HG02852 (cell line): ENCODE measurements at regions not wholly inside any gene's neighbourhood (a gene's known extent, or its start where the extent isn't known, plus 50 kb on each side); places are given as distances from the start of the nearest gene placed in this dataset.

Experiments used
- ATAC-seq: cut with Tn5 transposase; IDR thresholded peaks from one replicate; pipeline ENCODE4 v1.9.1; 2021; ENCODE audit warnings: mild to moderate bottlenecking, moderate library complexity; ENCODE audit not compliant: unreplicated experiment

GRCh38 chr20:22374678-22375590 is 209.4 kb downstream of the FOXA2 start:
- ATAC-seq: no peak

GRCh38 chr20:22374066-22374465 is 210.3 kb downstream of the FOXA2 start:
- ATAC-seq: no peak

GRCh38 chr20:22373164-22373895 is 211.0 kb downstream of the FOXA2 start:
- no peak for ATAC-seq

DNA sequence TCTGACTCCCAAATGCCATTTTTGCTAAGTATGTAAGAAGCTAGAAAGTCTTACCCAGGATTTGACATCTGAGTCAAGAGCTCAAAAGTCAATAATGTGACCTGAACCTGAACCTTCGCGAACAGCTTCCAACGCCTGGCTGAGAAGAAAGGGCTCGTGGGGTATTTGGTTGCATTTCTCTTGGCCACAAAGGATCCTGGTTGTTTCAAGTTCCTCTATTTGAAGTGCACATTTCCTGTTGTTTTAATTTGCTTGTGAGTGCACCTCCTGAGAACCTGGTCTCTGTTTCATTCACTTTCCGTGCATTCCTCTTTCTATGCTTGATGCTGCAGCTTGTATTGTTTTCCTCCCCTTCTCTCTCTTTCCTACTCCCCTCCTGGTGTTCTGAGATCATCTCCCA is 212.5 kb downstream of the FOXA2 start:
- peak; percentile 77 for ATAC-seq

GRCh38 chr20:22370137-22370536 is 214.2 kb downstream of the FOXA2 start:
- no peak for ATAC-seq

- ATAC-seq: no peak
Observed at GRCh38 chr20:22369100-22369499, 215.3 kb downstream of the FOXA2 start.

DNA sequence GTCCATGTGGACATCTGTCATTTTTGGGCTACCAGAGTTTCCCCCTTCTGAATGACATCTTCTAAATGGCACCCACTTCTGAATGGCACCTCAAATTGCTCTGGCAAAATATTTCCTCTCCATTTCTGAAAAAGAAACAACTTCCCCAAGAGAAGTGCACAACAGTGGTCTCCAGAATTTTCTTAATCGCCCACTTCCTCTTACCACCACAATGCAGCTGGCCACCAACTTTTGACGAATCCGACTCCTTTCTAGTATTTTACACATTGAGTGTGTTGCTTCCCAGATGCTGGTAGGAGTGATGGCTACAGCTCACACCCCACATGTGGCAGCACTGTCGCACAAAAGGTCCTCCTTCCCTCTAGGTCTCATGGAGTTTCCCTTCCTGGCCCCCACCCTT is 216.1 kb downstream of the FOXA2 start:
- ATAC-seq: no peak

GRCh38 chr20:22366631-22367030 is 217.7 kb downstream of the FOXA2 start:
- ATAC-seq: no peak

DNA sequence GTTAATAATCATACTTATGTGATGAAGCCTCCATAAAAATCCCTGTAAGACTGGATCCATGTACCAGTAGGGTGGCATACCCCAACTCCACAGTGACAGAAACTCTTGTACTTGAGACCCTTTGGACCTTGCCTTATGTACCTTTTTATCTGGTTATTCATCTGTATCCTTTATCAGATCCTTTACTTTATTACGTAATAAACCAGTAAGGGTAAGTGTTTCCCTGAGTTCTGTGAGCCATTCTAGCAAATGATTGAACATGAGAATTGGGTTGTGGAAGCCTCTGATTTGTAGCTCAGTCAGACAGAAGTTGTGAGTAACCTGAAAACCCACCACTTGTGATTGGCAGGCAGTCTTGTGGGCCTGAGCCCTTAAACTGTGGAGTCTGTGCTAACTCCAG is 229.7 kb downstream of the FOXA2 start:
- ATAC-seq: no peak

DNA sequence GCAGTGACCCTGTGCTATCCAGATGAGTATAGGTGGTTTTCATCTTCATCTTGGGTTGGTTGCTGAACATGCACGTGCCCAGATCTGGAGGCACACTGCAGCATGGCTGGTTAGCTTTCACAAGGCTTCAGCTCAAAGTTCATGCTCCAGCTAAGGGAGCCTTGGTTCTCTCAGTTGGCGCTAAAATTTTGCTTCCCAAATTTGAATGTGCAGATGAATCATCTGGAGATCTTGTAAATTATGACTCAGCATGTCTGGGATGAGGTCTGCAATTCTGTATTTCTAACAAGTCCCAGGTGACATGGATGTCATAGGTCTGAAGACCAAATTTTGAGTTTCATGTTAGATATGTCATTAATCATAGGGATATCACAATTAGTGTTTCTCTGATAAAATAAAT is 230.8 kb downstream of the FOXA2 start:
- ATAC-seq: no peak

DNA sequence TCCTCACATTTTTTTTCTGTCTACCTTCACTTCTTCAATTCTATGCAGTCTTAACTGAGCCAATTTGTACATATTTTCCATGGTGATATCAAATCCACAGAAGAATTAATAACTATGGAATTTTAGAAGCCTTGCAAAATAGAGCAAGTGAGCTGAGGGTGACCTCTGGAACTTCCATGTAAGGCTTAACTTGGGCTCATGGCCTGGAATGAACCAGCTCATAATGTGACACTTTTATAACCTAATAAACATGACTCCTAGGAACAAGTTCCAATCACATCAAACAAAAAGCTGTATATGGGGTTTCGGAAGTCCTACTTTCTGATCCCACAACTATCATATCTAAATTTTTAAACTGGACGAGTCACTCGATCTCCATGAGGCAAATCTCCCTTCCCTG is 232.4 kb downstream of the FOXA2 start:
- ATAC-seq: no peak

- ATAC-seq: no peak
Observed at GRCh38 chr20:22350624-22351023, 233.7 kb downstream of the FOXA2 start.

DNA sequence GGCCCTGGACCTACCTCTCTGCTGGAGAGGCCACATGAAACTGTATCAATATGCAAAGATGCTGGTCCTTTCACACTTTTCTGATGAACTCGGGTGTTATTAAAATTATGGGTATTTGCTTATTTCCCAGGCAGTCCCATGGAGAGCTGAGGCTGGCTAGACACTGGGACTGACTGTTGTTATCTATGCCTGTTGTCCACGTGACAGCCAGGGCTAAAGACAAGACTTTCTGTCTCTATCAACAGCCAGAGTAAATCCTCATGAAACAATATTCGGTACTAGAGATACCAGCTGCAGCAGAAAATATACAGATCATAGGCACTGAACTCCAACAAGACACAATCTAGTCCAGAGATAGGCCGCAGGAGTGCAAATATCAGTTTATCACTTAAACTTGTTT is 236.4 kb downstream of the FOXA2 start:
- no peak for ATAC-seq

DNA sequence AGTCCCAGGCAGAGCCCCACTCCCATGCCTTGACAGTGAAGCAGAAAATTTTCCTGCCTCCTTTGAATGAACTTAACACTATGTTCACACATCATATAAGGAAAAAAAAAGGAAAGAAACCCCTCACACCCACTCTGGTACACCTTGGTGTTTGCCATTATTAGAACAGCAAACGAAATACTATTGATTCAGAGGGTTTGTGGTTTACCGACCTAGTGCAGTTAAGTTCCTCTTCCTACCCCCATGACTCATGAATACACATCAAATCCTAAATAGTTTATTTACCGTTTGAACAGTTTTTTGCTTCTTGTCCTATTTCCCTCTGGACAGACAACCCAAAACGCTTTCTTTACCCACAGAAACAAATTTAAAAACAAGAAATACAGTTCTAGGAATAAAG is 237.7 kb downstream of the FOXA2 start:
- ATAC-seq: no peak

GRCh38 chr20:22343612-22344011 is 240.8 kb downstream of the FOXA2 start:
- no peak for ATAC-seq

DNA sequence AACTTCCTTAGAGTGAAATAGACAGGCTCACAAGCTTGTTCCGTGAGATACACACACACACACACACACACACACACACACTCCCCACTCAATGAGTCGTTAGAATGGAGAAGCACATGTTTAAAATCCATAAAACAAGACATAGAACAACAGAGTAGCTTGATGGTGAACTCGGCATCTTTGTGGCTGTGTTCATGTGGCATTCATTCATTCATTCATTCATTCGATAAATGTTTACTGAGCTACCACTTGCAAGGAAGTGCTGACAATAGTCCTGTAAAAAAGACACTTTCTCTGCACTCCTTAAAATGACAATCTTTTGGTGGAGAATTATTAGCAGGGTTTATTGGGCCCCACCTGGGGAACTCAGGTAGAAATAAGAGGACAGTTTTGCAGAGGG is 242.0 kb downstream of the FOXA2 start:
- ATAC-seq: no peak

GRCh38 chr20:22341508-22341907 is 242.9 kb downstream of the FOXA2 start:
- no peak for ATAC-seq

DNA sequence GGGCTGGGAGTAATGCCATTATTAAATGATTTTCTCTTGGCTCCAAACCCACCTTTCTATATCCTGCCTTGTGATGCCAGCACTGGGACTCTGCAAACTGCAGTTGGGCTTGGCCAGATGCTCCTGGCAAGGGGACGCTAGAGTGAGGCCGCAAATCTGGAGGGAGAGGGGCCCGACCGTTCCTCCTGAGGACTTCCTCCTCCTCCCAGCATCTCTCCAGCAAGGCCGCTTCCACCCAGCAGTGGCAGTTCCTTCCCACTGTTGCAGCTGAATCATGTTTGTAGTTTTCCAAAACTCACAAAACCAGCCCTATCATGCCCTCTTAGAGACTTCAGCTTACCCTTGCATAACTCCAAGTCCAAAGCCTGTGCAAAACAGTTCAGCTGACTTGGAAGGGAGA is 244.4 kb downstream of the FOXA2 start:
- no peak for ATAC-seq

- peak; percentile 50 for ATAC-seq
Observed at GRCh38 chr20:22339091-22339881, 245.1 kb downstream of the FOXA2 start.

DNA sequence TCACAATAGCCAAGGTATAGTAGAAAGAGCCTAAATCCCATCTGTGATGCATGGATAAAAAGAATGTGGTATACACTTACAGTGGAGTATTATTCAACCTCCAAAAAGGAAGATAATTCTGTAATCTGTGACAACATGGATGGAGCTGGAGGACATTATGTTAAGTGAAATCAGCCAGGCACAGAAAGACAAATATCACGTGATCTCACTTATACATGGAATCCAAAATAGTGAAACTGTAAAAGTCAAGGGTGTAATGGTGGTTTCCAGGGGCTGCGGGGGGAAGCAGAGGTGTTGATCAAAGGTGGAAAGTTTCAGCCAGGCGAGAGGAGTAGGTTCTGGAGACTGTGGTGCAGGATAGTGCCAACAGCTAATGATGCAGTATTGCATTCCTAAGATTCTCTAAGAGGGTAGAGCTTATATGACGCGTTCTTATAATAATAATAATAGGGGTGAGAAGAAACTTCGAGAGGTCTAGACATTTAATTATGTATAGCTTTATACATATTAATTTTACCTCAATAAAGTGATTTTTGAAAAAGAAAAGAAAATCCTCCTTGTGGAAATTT is 246.1 kb downstream of the FOXA2 start:
- no peak for ATAC-seq

- no peak for ATAC-seq
Observed at GRCh38 chr20:22335210-22335609, 249.2 kb downstream of the FOXA2 start.
